ENCODE measurements at regions not wholly inside any gene's neighbourhood (a gene's known extent, or its start where the extent isn't known, plus 50 kb on each side); places are given as distances from the start of the nearest gene placed in this dataset.

DNA sequence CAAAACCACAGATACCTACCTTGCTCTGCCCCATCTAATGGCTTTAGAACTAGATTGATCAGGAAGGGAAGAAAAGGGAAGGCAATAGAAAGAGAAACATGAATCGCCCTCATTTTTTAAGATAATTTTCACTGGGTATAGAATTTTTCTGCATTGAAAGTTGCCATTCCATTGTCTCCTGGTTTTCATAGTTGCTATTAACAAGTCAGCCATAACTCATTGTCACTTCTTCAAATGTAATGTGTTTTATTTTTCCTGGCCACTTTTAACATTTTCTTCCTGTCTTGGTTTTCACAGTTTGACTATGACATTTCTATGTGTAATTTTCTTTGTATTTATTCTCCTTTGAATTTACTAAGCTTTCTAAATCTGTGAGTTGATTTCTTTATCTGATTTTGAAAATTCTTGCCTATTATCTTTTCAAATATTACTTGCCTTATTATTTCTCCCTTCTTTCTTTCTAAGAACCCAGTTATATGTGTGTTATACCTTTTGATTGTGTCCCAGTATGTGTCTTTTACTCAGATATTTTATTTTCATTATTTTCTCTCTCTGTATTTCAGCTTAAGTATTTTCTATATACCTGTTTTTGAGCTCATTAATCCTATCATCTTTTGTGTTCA lies 85.5 kb upstream of the GLI2 start:
- Mint-ChIP-seq H3K4me1 (peaks cover 9% of the 10 kb centered on the region; the same call in 2 of the 3 replicates), H3K27ac (no peak overlapping the region), H3K4me3 (no peak overlapping the region), H3K27me3 (ENCODE audit: insufficient read depth, low read depth, poor library complexity) (peaks cover 19% of the 10 kb centered on the region), H3K9me3 (peaks cover 40% of the 10 kb centered on the region), H3K36me3 (ENCODE audit: low read depth) (peaks cover 15% of the 10 kb centered on the region)
- Histone ChIP-seq H4K20me1 (replicated peaks; ENCODE audit: insufficient read depth) (no peaks in the 10 kb centered on the region), H2AFZ (no peak overlapping the region), H3K4me1 (ENCODE audit: insufficient read depth) (peaks cover 8% of the 10 kb centered on the region), H3K36me3 (ENCODE audit: insufficient read depth) (no peaks in the 10 kb centered on the region), H3K9me2 (ENCODE audit: insufficient read depth) (no peaks in the 10 kb centered on the region), H3K79me2 (replicated peaks; ENCODE audit: insufficient read depth) (no peaks in the 10 kb centered on the region), H3K27ac (ENCODE audit: low read depth) (no peak overlapping the region), H3K4me3 (no peak overlapping the region), H3K27me3 (ENCODE audit: insufficient read depth) (peaks cover 31% of the 10 kb centered on the region), H3K4me2 (no peak overlapping the region), H3F3A (replicated peaks; ENCODE audit: low read depth) (0 out of 2 replicates have a peak, but pooled peaks cover under 1% of the 10 kb centered on the region)
- TF ChIP-seq NANOG (IDR thresholded peaks at IDR 0.05; ENCODE audit: borderline replicate concordance): no peak
- no peak for TF ChIP-seq JUNB (IDR thresholded peaks at IDR 0.05; ENCODE audit: unreplicated experiment)
- TF ChIP-seq ZNF114 (CRISPR knock-in tag; IDR thresholded peaks at IDR 0.05): no peak
- TF ChIP-seq EZH2phosphoT487 (IDR thresholded peaks at IDR 0.05; ENCODE audit: unreplicated experiment): no peak
- ATAC-seq (no peak), DNase-seq (ENCODE audit: low spot score) (no peak)

- no peak overlapping the region for H3K4me3 ChIP-seq
- Mint-ChIP-seq H3K27me3 (ENCODE audit: insufficient read depth, low read depth, poor library complexity) (peaks cover 26% of the 10 kb centered on the region), H3K36me3 (ENCODE audit: low read depth) (peaks cover 15% of the 10 kb centered on the region), H3K27ac (no peak overlapping the region), H3K9me3 (peaks cover 40% of the 10 kb centered on the region), H3K4me1 (peaks cover 10% of the 10 kb centered on the region; the same call in 2 of the 3 replicates), H3K4me3 (no peak overlapping the region)
- H3F3A ChIP-seq (replicated peaks; ENCODE audit: low read depth): 0 out of 2 replicates have a peak, but pooled peaks cover 5% of the 10 kb centered on the region
- peaks cover 42% of the 10 kb centered on the region for H3K27me3 ChIP-seq (ENCODE audit: insufficient read depth)
- H2AFZ ChIP-seq: no peak overlapping the region
- H4K20me1 ChIP-seq (replicated peaks; ENCODE audit: insufficient read depth): no peaks in the 10 kb centered on the region
- no peak overlapping the region for H3K27ac ChIP-seq (ENCODE audit: low read depth)
- no peak for DNase-seq (ENCODE audit: low spot score)
- no peaks in the 10 kb centered on the region for H3K79me2 ChIP-seq (replicated peaks; ENCODE audit: insufficient read depth)
- H3K4me1 ChIP-seq (ENCODE audit: insufficient read depth): peaks cover 8% of the 10 kb centered on the region
- TF ChIP-seq, protein P1, sequence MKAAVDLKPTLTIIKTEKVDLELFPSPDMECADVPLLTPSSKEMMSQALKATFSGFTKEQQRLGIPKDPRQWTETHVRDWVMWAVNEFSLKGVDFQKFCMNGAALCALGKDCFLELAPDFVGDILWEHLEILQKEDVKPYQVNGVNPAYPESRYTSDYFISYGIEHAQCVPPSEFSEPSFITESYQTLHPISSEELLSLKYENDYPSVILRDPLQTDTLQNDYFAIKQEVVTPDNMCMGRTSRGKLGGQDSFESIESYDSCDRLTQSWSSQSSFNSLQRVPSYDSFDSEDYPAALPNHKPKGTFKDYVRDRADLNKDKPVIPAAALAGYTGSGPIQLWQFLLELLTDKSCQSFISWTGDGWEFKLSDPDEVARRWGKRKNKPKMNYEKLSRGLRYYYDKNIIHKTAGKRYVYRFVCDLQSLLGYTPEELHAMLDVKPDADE (IDR thresholded peaks at IDR 0.05): no peak
- no peak for TF ChIP-seq STAT1 (IDR thresholded peaks at IDR 0.05; ENCODE audit: unreplicated experiment)
- TF ChIP-seq JUNB (IDR thresholded peaks at IDR 0.05; ENCODE audit: unreplicated experiment): no peak
- ATAC-seq: no peak
- no peaks in the 10 kb centered on the region for H3K36me3 ChIP-seq (ENCODE audit: insufficient read depth)
- H3K4me2 ChIP-seq: no peak overlapping the region
- H3K9me2 ChIP-seq (ENCODE audit: insufficient read depth): no peaks in the 10 kb centered on the region
Observed at GRCh38 chr2:120651818-120652217, 83.8 kb upstream of the GLI2 start.

- H3K27me3 Mint-ChIP-seq (ENCODE audit: insufficient read depth, low read depth, poor library complexity): peaks cover 32% of the 10 kb centered on the region
- H3K27ac Mint-ChIP-seq: no peak overlapping the region
Observed at GRCh38 chr2:120653046-120653445, 82.6 kb upstream of the GLI2 start.

More at GRCh38 chr2:120653046-120653445, 82.6 kb upstream of the GLI2 start:
- Histone ChIP-seq H3K4me1 (ENCODE audit: insufficient read depth) (no peaks in the 10 kb centered on the region; the same call in 1 of the 2 replicates), H3K4me2 (no peak overlapping the region), H3K79me2 (replicated peaks; ENCODE audit: insufficient read depth) (no peaks in the 10 kb centered on the region), H2AFZ (no peak overlapping the region), H3K36me3 (ENCODE audit: insufficient read depth) (no peaks in the 10 kb centered on the region), H3K4me3 (no peak overlapping the region), H3F3A (replicated peaks; ENCODE audit: low read depth) (0 out of 2 replicates have a peak, but pooled peaks cover 5% of the 10 kb centered on the region), H3K27me3 (ENCODE audit: insufficient read depth) (peaks cover 46% of the 10 kb centered on the region), H3K27ac (ENCODE audit: low read depth) (no peak overlapping the region), H4K20me1 (replicated peaks; ENCODE audit: insufficient read depth) (no peaks in the 10 kb centered on the region), H3K9me2 (ENCODE audit: insufficient read depth) (no peaks in the 10 kb centered on the region)
- Mint-ChIP-seq H3K4me3 (no peak overlapping the region), H3K9me3 (peaks cover 40% of the 10 kb centered on the region), H3K36me3 (ENCODE audit: low read depth) (peaks cover 15% of the 10 kb centered on the region), H3K4me1 (peaks cover 7% of the 10 kb centered on the region; the same call in 2 of the 3 replicates)
- ATAC-seq (no peak), DNase-seq (ENCODE audit: low spot score) (no peak)
- TF ChIP-seq NANOG (IDR thresholded peaks at IDR 0.05; ENCODE audit: borderline replicate concordance): no peak
- no peak for TF ChIP-seq CREB1 (CRISPR knock-in tag; IDR thresholded peaks at IDR 0.05; ENCODE audit: low read depth)
